HG03442 (cell line): ENCODE measurements at regions not wholly inside any gene's neighbourhood (a gene's known extent, or its start where the extent isn't known, plus 50 kb on each side); places are given as distances from the start of the nearest gene placed in this dataset.

Experiments
- ATAC-seq: cut with Tn5 transposase; IDR thresholded peaks from one replicate; pipeline ENCODE4 v1.9.1; 2021; ENCODE audit warnings: mild to moderate bottlenecking, moderate library complexity; ENCODE audit not compliant: unreplicated experiment

DNA sequence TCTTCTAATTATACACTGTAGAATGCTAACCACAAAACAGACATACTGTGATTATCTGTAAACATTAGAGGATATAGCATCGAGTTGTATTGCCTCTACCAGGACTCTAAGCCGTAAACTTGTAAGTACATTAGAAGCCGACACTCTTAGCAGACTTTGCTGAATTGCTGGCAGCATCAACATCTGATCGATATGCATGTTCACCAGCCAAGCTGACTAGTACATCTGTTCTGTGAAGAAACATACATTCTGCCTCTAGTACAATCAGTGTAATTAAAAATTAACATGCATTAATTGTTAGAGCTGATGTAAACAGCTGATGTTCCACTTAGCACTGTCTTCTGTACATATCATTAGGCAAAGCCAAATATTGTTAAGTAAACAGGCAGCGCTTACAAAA is 502.2 kb downstream of the NR4A2 start:
- no peak for ATAC-seq

DNA sequence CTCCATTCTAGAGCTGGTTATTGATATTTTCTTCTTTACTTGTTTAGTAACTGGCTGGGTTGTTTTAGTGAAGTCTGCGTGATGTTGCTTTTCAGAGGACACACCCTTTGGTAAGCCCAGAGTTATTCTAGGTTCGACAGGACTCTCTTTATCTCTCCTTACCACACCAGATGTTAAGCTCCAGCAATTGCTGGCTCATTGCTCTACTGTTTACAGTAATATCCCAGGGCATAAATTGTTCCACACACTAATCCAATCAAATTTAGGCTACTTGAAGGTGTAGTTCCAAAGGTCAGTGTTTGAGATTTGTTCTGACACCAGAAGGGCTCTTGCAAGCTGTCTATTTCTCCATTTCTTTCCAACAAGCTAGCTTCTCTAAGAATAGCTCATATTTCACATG is 506.6 kb downstream of the NR4A2 start:
- ATAC-seq, result no peak

DNA sequence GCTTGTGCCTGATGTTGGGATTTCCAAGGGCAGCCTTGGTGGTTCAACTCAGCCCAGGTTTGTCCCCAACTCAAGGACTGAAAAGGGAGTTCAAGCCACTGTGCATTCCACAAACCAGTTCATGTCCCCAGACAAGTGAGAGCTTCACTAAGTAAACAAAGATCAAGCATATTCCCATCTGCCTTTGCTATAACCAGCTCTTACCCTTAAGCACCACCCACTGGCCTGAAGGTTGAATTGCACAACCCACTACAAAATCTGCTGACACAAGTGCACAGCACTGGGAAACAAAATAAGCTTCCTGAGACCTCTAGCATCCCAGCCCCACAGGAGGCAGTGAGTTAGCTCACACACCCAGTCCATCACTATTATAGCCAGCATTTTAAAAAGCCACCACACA is 516.7 kb downstream of the NR4A2 start:
- peak; percentile 96 for ATAC-seq

DNA sequence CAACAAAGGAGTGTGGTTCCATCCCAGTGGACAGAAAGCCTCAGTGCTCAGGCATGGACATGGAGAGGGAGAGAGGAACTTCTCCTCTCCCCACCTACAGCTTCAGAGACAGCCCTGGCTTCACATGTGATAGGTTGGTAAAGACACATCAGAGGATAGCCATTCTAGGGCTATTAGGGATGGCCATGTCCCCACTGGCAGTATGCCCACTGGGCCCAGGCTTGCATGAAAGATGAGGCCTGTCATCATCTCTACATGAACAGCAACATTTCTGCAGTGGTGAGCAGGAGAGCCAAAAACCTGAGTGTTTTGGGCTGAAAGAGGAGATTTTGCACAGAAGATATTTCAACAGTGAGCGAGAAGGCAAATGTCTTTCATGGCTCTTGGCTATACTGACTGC is 517.2 kb downstream of the NR4A2 start:
- no peak for ATAC-seq

DNA sequence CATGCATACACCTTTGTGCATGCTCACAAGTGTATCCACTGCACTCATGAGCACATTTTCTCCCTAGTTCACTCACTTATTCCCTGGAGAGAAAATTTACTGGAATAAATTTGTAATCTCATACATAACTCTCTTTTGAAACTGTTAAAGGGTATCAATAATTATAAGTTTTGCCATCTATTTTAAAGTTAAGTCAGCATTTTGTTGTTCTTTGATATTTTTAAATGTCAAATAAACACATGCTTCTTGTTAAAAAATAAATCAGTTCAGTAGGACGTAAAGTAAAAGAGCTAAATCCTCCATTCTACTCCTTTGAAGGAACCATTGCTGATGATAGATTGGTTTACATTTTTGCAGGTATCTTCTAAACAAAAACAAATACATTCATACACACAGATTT is 522.1 kb downstream of the NR4A2 start:
- ATAC-seq, result no peak

DNA sequence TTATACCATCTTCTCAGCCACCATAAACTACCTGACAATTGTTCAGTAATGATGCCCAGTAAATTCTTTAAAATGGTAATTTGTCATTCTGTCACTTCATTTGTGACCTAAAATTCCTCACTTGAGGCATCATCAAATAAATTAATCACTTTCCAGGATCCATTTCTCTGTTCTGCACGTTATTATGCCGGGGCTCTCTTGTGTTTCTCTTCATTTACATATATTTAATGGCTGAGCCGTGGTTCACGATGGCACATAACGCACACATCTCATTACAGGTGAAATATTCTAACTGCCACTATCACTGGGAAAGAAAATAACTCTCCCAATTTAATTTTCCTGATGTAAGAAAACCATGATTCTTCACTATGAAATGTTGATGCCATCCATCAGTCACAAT is 529.6 kb downstream of the NR4A2 start:
- ATAC-seq, result no peak

DNA sequence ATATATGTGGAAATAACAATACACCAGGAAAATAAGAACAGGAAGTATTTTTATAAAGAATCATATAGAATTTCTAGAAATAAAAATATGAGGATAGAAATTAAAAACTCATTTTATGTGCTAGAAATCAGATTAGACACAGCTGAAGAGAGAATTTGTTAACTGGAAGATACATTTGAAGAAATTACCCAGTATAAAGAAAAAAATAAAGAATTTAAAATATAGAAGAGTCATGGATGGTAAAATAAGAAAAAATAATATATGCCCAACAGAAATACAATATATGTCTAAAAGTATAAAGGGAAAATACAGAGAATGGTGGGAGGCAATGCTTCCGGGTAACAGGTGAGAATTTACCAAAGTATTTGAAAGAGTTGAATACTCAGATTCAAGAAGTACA is 539.9 kb downstream of the NR4A2 start:
- no peak for ATAC-seq

DNA sequence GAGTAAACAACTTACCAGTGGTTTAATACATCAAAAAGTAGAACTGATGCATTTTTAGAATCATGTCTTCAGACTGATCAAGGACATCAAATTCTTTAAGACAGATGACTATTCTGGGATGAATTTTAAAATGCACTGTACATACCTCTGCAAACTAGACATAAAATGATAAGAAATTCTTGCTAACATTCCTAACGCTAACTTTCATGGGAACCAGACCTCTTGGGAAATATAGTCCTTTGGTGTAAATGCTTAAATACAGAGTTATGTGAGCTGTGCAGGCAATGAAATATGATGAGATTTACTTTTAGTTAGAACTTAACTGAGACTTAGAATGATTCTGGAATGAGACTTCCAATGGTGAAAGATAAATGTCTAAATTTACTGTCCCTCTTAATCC is 562.0 kb downstream of the NR4A2 start:
- ATAC-seq, result no peak

DNA sequence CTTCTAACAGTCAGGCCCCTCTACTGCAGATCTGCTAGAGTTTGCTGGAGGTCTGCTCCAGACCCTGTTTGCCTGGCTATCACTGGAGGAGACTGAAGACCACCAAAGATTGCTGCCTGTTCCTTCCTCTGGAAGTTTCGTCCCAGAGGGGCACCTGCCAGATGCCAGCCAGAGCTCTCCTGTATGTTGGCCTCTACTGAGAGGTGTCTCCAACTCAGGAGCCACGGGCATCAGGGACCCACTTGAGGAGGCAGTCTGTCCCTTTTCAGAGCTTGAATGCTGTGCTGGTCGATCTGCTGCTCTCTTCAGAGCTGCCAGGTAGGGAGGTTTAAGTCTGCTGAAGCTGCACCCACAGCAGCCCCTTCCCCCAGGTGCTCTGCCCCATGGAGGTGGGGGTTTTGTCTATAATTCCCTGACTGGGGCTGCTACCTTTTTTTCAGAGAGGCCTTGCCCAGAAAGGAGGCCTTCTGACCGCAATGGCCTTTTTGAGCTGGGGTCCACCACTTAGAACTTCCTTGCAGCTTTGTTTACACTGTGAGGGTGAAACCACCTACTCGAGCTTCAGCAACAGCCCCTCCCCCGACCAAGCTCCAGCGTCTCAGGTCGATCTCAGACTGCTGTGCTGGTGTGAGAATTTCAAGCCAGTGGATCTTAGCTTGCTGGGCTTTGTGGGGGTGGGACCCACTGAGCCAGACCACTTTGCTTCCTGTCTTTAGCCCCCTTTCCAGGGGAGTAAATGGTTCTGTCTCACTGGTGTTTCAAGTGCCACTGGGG is 566.0 kb downstream of the NR4A2 start:
- ATAC-seq, result no peak

DNA sequence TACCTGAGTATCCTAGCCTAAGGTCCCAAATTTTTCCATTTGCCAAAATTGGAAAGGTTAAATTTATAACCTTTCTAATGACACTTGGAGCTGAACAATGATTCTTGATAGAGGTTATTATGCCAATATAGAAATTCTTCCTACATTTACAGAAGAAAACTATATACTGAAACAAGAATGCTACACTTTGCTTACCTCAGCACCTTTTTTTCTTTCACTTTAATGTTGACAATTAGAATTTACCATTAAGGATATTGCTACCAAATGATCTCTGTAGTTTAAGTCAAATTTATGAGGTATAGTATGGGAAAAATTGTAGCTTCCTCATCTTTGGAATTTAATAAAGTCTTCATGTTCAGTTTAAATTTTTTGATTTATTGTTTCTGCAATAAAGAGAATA is 577.0 kb downstream of the NR4A2 start:
- ATAC-seq, result no peak

DNA sequence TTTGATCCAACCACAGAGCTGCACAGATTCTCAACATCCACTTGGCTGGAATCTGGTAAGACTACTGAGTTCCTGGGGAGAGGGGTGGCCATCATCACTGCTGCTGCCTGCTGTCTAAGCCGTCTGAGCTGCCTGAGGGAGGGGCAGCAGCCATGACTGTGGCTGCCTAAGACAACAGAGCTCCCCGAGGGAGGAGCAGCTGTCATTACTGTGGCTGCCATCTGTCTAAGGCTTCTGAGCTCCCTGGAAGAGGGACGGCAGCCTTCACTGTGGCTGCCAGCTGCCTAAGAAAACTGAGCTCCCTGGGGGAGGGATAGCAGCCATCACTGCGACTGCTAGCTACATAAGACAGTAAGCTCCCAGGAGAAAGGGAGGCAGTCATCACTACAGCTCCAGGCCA is 584.4 kb downstream of the NR4A2 start:
- ATAC-seq, result no peak

DNA sequence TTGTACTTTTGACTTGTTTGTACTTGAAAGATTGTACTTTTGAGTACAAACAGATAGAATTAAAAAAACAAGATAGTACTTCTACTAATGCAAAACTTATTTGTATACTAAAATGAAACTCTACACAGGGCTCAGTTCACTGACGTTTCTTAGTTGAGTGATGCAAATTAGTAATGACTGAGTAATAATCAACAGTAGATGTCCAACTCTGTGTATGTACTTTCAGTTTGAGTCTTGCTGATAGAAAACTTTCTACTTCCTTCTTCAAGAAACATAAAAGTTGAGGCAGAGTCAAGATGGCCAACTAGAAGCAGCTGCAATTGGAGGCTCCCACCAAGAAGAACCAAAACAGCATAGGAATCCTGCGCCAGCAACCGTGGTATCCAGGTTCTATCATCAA is 585.0 kb downstream of the NR4A2 start:
- peak; percentile 75 for ATAC-seq

DNA sequence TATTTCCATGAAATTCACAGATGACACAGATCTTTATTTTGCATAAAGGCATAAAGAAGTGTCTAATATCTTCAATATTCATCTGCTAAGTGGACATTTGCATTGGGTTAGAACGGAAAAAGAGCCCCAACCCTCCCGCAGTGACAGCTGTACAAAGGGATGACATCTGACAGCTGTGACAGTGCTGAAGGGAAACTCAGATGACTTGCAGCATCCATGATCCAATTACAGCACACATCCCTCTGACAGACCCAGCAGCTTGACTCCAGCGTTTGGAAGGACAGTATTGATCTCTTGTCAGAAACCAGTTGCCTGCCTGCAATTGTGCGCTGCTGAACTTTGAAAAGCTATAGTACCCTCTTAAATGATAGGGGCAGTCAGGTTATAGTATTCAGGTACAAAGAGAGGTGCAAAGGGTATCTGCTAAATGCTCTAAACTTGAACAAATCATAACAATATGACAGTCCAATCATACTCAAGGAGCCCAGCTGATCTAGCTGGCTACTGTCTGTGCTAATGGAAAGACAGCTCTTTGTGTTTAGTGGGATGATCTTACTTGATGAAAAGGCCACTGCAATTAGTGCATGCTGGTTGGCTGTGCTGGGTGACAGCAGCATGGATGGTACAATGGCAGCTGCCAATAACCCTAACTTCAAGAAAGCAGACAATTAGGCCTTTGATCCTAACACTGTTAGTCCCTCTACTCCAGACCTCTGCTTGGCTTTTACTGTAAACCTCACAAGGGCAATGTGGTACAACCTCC is 599.2 kb downstream of the NR4A2 start:
- no peak for ATAC-seq

DNA sequence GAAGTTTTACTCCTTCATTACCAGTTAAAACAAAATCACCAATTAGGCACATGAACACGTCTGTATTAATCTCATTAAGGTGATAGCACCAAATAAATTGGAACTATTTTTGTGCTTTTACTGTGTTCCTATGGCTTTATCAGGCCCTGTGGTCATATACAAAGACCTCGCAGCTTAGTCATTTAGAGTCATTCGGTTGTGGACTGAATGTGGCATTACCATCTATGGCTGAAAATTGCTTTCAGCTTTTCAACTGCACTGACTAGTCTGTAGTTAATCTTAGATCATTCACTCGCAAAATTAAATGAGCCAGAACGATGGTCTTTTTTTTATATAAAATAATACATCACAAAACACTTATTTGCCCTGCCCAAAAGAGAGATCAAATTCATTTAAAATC is 601.7 kb downstream of the NR4A2 start:
- ATAC-seq, result no peak

DNA sequence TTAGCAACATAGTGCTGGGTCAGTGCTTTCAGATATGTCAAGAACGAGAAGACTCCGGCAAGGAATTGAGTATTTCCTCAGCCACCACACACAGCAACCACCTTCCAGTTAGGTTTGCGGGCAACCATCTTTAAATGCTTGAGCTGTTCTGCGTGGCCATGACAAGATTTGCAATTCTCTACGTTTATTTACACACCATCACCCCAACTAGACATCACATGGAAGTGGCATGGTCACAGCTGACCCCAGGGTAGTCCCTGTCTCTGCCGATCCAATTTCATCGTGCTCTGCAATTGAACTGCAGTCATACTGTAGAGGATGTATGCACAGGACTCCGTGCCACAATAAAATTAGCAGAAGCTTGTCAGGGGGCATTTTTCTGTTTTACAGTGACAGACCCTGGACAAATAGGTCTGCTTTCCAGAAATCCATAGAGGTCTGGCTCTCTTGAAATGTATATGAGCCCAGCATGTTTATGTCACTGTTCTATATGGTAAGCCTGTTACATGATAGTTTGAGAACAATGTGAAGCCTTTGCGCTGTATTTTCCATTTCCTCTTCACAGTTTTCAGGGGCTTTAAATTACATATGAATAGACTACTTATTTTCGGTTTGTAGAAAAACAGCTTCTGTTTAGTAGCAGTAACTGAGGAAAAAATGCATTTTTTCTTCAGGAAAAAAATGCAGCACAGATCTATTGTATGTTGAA is 605.2 kb downstream of the NR4A2 start:
- no peak for ATAC-seq

DNA sequence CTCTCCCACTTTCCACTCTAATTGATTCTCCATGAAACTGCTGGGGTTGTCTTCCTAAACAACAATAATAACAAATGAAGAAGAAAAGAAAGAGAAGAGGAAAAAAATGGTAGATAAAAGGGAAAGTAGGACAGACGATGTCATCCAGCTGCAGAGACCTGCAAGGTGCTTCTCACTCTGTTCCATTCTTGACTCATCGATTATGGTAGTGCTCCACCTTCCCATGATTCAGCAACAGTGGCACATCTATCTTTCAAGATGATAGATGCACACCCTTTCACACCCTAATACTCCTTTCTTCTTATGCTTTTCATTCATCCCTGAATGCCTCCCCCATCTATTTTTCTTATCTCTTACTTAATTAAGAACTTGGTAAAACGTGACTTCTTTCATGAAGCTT is 610.2 kb downstream of the NR4A2 start:
- ATAC-seq, result no peak

DNA sequence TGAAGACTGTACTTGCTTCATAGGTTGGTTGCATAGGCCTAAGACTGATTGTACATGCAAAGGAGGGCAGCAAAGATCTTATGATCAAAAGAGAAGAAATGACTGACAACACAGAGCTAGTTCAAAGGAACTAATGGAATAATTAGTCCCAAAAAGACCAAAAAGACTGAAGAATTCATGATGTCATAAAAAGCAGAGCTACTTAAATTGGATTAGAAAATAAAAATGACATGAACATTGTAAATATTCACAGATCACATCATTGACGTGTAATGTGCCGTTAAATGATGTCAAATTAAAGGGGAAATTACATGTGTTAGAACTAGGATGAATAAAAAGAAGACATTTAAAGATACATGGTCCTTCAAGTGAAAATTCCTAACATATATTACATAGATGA is 616.8 kb downstream of the NR4A2 start:
- no peak for ATAC-seq

DNA sequence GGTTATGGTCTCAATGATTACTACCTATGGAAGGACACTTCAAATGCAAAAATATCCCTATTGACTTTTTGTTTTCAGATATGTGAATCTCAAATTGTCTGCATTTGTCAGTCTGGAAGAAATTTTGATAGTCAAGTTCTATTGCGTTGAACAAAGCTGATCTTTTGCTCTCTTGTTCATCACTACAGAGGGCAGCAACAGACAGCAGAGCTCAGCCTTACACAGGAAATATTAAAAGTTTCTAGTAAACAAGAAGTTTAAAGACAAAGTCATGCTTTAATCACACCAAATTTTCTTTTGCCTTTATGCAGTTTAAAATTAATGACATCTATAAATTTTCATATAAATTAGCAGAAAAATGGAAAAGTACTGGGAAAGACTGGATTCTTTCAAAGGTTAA is 617.5 kb downstream of the NR4A2 start:
- no peak for ATAC-seq

DNA sequence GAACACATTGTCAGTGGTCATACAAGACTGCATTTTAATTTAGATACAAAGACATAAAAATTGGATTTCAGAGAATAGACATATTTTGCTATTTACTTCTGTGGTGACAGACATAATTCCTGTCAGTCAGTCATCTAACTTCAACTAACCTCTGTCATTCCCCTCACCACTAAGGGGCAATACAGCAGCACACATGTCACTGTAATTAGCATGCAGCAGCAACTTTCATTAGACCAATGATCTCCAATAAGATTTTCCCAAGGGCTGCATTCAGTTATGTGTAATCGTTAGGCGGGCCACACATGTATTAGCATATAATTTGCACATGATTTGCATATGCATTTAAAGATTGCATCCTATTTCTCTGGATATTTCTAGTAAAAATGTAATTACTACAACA is 624.5 kb downstream of the NR4A2 start:
- ATAC-seq, result no peak

DNA sequence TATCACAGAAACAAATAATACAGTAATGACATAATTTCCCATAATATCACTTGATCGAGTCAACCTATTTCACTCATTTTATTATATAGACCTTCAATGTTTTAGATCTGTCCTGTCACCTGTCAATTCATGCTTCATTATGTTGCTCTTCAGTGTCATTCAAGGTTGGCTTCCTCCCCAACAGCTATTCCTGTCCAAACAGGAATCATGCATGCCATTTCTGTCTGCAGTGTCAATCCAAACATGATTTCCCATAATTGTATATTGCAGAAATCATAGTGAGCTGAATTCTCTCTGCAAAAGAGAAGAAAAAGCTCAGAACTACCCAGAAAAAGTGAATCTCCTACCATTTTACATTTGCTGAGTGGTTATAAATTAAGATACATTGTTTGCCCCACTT is 628.6 kb downstream of the NR4A2 start:
- ATAC-seq, result no peak

DNA sequence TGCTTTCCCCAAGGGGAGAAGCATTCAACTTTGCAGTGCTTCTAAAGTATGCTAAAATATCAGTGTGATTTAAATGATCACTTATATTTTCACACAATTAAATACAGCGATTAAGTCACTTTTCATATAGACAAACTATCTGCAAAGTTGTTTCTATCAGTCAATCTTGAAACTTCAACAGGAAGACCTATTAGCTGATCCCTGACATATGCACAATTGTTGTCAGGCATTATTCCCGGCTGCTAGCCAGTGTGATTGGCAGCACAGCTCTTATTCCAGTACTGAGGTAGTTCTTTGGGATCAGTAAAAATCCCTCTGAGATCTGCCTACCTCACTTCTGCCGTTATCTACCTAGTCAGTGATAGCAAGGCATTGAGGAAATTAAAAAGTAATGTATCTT is 629.5 kb downstream of the NR4A2 start:
- no peak for ATAC-seq

DNA sequence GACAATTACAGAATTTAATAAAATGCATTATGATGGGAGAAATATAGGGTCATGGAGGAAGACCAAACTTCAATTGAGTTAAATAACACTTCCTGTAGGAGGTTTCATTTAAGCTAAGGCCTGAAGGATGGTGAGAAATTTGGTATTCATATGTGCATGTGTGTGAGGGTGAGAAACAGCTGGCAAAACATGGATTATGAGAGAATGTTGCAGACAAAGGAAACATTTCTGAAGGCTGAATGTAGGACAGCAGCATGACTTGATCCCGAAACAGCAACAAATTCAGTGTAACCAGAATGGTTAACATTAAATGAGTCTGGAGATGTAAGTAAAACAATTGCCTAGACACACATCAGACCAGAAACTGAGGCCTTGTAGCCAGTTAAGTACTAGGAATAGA is 630.8 kb downstream of the NR4A2 start:
- no peak for ATAC-seq
